CD4-positive, alpha-beta T cell treated with Interleukin-15 for 1 hour (primary cell): ENCODE measurements at regions not wholly inside any gene's neighbourhood (a gene's known extent, or its start where the extent isn't known, plus 50 kb on each side); places are given as distances from the start of the nearest gene placed in this dataset.
"Not testable (repeated sequence)": the region's sequence is repeated elsewhere in the genome, so short reads cannot be mapped to it uniquely, and the experiment has no call there.

ENCODE experiments used
- DNase-seq: peaks from one replicate; pipeline ENCODE4 v3.0.0-alpha.2; 2020

DNA sequence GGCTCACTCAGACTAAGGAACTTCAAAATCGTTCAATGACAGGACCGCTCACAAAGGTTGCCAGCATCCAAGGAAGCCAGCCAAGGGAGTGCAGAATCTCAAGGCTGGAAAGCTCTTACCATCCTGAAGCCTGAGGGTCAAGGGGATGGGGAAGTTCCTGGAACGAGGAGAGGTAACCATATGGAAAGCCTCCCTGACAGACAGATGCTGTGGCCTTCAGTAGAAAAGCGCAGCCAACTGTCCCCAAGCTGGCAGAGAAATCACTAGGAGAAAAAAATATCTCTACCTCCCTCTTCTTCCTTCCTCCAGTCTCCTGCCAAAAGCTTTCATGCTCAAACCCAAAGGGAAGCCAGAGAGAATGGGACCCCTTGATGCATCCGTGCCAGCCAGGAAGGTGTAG lies 90.5 kb upstream of the RANBP3L start:
- no peak for DNase-seq

DNA sequence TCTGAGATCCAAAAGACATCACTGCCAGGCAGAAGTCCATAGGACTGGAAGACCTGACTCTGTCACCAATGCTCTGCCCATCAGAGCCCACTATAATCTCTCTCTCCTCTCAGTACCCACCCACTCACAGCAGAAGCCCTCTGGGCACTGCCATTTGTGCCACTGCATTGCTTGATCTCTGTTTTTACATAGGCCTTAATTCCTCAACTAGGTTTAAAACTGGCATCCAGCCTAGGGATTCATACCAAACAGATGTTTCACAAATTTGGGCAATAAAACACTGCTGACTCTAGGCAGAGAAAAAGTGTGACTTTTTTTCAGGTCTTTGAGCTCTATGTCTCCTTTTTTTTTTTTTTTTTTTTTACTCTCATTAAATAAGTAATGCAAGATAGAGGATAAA lies 91.1 kb upstream of the RANBP3L start:
- DNase-seq, result no peak

DNA sequence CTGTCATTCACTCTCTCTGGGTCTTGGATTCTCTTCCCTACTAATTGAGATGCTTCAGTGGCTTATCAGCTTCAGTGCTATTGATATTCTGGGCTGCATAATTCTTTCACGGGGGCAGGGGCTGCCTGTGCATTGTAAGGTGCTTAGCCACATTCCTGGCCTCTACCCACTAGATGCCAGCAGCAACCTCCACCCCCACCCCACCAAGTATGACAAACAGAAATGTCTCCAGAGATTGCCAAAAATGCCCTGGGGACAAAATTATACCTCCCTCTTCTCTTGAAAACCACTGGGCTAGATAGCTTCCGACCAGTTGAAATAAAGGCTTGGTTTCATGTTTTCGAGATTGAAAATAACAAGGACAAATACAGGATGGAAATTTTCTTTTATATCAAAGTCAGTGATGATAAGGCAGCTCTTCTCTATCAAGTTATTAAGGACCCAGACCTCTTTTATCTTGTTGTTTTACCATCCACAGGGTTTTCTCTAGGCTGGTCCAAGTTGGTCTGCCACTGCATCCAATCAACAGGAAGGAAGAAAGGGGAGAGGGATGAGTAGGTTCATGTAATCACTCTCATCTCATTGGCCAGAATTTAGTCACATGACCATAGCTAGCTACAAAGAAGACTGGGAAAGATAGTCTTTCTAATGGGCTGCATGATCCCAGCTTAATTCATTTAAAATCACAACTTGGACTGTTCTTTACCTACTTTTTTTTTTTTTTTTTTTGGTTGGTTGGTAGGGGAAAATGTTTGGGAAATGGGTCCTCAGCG lies 92.1 kb upstream of the RANBP3L start:
- DNase-seq, result no peak

DNA sequence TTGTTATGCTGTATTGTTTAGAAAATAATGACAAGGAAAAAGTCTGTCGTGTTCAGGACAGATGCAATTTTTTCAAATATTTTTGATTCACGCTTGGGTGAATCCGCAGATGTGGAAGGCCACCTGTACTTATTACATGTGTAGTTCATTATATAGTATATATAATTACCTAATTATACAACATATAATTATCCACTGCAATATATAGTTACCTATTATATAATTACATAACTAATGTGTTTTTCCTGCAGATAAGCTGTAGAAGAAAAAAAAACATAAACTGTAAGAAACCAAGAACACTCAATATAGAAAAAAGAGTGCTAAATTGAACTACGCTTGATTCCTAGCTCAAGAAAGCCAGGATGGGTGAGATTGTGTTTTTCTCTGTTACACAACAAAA lies 93.6 kb upstream of the RANBP3L start:
- DNase-seq, result no peak

DNA sequence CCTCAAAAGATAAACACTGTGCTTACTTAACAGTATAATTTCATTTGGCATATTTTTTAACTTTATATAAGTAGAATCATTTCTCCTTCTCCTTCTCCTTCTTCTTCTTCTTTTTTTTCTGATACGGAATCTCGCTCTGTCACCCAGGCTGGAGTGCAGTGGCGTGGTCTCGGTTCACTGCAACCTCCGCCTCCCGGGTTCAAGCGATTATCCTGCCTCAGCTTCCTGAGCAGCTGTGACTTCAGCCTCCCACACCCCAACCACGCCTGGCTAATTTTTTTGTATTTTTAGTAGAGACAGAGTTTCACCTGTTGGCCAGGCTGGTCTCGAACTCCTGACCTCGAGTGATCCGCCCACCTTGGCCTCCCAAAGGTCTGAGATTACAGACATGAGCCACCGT lies 94.2 kb upstream of the RANBP3L start:
- DNase-seq, result not testable (repeated sequence)

DNA sequence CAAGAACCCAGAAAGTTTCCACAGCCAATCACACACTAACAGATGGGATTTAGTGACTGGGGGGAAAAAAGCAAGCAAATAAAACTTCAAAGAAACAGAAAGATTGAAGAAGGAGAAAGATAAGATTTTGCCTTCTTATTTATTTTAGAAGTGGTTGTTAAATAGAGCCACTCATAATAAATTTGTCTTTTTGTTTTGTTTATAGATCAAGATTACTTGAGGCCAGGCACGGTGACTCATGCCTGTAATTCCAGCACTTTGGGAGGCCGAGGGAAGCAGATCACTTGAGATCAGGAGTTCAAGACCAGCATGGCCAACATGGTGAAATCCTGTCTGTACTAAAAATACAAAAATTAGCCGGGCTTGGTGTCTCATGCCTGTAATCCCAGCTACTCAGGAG lies 94.9 kb upstream of the RANBP3L start:
- no peak for DNase-seq

DNA sequence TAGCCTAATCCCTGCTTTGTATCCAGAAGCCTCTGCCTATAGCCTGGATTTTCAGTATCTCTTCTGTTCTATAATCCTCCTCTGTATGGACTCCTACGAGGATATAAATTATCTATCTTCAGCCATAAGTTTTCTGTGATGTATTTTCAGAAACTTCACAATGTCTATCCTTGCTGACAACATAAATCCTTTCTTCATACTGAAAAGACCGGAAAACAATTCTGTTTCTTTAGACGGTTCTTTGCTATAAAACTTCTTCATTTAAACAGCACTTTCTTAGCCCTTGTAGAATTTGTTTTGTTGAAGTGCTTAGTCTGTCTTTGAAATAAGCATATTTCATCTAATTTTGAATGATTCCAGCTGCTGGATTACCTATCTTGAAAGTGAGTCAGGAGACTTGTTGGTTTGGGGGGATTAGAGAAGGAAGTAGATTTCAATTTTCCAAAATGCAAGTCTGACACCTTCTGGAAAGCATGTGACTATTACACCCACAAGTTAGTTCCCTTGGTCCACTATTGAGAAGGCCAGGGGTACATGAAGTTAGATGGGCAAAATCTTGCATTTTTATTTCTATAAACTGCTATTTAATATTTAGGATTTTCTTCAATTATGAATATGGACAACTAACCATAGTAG lies 96.3 kb upstream of the RANBP3L start:
- DNase-seq, result no peak

DNA sequence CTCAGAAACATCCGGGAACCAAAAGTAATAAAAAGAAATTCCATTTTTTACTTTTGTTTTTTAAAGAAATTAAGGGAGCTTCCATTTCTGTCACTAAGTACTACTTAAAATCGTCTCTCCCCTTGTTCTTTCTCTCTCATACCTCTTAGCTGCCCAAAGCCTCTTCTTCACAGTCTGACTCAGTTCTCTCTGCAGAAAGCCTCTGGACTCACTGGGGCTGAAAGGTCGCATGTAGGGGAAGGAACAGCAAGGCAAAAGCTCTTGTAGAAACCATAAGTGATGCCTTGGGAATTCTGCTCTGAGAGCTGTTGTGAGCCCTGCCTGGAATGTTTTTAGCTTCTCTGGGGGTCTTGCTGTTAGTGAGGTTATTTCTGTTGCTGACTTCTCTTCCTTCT lies 100.8 kb upstream of the RANBP3L start:
- no peak for DNase-seq

DNA sequence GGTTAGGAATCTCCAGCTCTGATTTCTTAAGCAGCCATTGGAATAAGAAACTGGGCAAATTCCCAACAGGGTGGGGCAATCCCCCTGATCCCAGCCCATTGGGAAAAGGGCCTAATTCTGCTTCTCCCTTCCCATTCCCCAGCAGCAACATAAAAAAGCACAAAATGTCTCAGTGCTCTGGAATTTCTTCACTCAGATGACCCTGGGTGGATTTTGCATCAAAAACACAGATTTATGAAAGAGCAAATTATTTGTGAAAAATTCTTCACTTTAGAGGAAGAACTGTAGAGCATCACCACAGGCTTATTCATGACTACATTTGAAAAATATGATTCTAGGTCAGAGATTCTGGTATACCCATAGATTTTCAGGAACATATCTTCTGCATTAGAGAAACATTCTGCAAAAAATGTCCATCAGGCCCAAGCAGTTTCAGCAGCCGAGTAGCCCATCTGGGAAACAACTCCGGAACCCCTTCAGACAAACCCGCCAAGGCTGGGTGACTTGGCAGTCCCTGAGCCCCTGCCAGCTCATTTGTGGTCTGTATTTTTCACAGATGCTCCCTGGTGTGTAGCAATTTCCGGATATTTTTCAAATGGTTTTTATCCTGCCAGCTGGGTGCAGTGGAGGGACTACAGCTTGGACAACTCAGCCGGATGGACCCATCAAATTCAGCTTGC lies 102.1 kb upstream of the RANBP3L start:
- DNase-seq, result peak; percentile 27

DNA sequence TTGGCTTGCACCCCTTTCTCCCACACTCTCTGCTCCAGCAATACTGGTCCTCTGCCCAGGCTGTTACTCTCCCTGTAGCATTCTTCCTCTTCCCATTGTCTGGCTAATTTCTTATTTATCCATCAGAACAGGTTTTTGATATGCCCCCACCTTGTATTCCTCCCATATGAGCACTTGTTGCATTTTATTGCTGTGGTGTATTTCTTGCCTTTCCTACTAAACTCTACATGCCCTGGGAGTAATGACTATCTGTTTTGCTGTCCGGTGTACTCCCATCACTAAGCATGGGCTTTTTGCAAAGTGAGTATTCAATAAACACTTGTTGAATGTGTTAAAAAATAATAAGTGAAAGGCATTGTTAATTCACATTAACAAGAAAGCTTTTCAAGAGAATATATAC lies 104.3 kb upstream of the RANBP3L start:
- DNase-seq, result no peak

DNA sequence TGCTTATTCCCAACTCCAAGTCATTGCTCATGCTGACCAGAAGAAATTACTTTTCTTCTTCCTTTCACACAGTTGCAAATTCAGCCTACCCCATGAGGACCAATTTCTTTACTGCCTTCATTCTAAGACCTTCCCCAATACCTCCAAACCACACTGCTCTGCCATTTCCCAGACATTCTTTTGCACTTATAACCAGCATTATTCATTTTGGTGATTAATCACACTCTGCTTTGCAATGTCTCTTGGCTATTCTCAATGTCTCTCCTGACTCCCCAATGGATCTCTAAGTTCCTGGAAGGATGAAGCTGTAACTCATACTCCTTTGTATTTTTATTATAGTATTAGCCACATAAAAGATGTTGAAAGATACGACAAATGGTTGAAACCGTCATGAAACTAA lies 105.7 kb upstream of the RANBP3L start:
- no peak for DNase-seq

DNA sequence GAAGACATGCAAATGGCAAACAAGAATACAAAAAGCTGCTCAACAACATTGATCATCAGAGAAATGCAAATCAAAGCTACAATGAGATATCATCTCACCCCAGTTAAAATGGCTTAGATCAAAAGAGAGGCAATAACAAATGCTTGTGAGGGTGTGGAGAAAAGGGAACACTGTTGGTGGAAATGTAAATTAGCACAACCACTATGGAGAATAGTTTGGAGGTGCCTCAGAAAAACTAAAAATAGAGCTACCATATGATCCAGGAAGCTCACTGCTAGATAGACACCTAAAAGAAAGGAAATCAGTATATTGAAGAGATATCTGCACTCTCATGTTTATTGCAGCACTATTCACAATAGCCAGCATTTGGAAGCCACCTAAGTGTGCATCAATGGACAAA lies 108.0 kb upstream of the RANBP3L start:
- not testable (repeated sequence) for DNase-seq

DNA sequence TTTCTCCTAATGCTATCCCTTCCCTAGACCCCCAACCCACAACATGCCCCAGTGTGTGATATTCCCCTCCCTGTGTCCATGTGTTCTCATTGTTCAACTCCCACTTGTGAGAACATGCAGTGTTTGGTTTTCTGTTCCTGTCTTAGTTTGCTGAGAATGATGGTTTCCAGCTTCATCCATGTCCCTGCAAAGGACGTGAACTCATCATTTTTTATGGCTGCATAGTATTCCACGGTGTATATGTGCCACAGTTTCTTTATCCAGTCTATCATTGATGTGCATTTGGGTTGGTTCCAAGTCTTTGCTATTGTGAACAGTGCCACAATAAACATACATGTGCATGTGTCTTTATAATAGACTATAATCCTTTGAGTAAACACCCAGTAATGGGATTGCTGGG lies 109.0 kb upstream of the RANBP3L start:
- DNase-seq, result not testable (repeated sequence)

DNA sequence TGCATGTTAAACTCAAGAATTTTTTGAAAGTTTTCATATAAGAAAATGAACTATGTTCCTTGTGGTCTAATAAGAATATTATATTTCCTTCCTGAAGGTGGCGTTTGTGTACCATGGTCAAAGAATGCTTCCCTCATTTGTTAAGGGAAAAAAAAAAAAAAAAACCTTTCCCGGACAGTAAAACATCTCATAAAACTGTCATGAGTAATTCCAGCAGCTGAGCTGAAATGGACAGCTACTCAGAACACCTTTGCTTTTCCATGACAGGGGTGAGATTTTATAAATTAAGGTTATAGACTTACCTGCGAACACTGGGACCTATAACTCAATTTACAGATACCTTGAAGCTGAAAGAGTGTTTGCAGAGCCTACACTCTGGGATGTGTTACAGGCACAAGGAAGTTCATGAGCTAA lies 113.2 kb upstream of the RANBP3L start:
- DNase-seq, result no peak

DNA sequence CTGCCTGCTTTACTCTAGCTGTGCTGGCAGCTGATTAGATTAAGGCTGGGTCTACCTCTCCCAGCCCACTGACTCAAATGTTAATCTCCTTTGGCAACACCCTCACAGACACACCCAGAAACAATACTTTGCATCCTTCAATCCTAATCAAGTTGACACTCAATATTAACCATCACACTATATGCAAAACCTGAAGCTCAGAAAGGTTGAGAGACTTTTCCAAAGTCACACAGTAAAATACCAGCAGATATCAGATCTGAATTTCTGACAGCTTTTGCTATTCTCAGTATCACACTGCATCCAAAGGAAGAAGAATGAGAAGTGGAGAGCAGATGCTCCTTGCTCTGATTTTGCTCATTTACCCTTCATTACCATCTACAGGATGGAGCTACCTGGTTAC lies 114.9 kb upstream of the RANBP3L start:
- DNase-seq, result no peak

DNA sequence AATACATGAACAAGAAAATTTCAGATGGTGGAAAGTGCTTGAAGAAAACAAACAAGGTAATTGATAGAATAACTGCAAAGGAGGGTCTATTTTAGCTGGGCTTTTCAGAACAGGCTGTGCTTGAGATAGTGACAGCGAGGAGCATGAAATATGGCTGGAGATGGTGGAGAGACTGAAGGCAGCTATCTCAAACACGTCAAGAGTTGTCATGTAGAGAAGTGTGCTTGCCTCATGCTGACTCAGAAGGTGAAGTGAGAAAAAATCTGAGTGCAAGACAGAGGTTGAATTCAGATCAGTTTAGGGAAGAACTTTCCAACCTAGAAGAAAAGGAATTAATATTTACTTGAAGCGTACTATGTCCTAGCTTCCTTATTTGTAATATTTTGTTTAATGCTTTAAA lies 115.5 kb upstream of the RANBP3L start:
- DNase-seq, result no peak

DNA sequence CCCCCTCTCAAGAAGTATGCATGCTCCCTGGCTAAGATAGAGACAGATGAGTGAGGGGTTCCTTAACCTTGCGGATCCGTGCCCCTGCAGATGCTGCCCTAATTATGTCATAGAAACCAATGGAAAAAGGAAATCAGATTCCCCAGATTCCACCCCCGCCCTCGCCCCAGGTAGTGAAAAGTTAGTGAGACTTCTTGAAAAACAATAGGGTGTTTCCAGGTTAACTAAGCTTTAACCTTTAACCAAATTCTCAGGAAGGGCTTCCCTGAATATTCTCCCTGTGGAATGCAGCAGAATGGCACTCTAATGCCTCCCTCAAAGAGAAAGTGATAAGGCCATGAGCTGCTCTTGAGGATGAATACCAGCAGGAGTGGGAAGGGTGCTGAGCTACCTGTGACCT lies 116.0 kb upstream of the RANBP3L start:
- DNase-seq, result no peak

DNA sequence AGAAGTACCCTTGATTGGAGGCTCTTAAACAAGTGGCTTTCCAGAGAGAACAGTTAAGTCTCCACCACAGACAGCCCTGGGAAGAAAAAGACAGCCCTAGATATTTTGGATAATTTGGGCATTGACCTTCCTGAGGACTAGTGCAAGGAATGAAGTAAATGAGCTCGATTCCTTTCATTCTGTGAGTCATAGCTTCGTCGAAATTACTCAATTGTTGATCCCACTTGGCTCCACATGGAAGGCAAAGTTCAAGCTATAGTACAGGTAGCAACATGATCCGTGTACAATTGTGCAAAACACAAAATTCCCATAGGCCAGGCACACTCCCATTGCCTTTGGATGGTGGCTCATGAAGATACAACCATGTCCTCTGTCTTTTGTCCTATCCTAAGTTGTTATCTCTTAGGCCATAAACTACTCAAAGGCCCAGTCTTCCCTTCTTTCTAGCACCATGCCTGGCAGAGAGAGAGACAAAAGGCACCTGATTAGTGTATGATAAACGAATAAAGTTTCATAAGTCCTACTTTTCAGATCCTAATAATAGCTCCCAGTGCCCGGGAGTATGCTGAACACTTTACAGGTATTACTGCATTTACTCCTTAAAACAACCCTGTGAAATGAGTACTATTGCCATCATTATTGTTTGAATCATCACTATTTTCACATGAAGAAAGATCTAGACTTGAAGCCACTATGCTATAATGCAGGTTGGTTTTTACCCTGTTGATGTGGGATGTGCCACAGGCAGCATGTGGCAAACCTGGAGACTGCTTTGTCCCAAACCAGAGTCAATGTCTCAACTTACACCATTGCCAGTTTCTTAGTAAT lies 116.7 kb upstream of the RANBP3L start:
- DNase-seq, result no peak

DNA sequence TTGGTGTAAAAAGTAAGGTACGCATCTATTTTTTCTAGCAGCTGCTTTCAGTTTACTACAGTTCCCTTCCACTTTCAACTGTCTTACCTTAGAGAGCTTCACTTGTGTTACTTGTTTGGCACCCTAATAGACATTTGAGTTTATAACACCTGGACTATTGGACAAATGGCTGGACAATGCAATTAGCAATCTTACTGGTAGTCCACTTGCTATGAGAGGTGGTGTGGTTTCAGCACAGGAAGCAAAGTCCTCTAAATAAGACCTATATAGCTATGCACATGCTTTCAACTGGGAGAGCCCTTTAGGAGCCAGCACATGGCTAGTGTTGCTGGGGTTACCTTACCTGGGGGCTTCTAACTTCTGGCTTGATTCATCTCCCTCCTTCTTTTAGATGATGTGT lies 119.6 kb upstream of the RANBP3L start:
- DNase-seq, result no peak

DNA sequence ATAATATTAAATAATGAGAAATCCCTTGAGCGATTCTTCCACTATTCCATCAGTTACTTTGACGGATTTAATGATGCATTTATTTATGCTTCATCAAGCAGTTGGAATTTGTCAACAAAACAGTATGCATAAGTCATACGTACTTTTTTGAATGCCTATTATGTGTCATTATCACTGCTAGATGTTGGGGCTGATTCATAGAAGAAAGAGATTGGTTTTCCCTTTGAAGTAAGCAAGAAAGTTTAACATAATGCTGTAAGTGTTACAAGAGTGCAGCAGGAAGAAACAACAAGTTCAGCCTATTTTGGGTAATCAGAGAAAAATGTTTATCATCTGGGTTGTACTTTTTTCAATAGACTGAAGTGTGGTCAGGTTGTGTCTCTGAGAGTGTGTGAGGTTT lies 121.2 kb upstream of the RANBP3L start:
- DNase-seq, result no peak

DNA sequence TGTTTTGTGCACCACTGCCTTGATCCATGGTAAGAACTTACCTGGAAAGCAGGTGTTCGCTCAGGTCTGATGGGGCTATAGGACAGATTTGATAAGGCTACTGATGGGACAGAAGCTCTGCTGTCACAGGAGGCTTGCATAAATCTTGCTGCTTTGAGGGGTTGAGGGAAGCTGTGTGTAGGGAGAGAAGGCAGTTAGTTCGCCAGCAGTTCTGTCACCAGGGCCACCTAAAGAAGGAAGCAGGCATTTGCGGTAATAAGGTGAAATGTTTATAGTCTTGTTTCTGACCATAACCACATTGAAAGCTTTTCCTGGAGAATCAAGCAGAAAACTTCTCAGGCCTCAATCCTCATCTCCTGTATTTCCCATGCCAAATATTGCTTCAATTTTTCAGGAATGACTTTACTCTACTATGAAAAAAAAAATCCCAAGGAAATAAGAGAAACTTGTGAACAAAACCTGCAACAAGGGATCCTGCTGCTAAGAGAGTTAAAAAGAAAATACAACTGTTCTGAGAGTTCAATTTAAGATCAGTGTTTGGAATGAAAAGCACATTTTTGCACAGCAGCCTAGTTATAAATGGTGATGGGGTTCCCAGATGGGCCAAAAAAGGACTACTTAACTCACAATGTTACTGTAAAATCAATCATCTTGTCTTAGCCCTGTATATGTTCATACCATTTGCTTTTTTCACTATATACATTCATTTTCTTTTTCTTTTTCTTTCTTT lies 122.0 kb upstream of the RANBP3L start:
- DNase-seq, result no peak

DNA sequence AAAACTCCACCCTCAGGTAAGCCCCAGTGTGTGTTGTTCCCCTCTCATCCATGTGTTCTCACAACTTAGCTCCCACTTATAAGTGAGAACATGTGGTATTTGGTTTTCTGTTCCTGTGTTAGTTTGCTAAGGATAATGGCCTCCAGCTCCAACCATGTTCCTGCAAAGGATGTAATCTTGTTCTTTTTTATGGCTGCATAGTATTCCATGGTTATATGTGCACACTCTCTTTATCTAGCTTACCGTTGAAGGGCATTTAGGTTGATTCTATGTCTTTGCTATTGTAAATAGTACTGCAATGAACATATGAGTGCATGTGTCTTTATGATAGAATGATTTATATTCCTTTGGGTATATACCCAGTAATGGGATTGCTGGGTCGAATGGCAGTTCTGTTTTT lies 124.4 kb upstream of the RANBP3L start:
- DNase-seq, result not testable (repeated sequence)

DNA sequence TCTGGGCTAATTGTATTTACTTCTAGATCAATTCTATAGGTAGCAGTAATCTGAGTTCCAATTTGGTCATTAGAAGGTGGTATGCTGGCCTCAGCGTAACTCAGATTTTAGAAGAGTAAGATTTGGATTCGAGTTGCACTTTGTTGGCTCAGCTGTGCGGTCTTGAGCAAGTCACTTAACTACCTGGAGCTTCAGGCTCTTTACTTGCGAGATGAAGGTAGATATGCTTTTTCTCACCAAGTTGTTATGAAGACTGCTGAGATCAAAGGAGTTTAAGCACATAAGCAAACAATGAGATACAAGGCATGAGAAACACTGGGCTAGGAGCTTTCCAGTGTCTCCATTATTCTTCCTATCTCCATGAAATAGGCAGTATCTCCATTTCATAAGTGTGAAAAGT lies 133.8 kb upstream of the RANBP3L start:
- no peak for DNase-seq
